Activated CD4-positive, alpha-beta T cell treated with anti-CD3 and anti-CD28 coated beads, Interleukin-2, amount 10 ng/mL, durations not matched to agents 7 days and 5 days (primary cell): ENCODE measurements at regions not wholly inside any gene's neighbourhood (a gene's known extent, or its start where the extent isn't known, plus 50 kb on each side); places are given as distances from the start of the nearest gene placed in this dataset.

Experiments used
- CTCF ChIA-PET: fragments of 350-600 bp; sonication (Branson Sonifier 250); formaldehyde crosslinking; loops from one replicate; lab custom pipeline; 2021; ENCODE audit warnings: antibody characterized with exemption; lab: Charles Lee
- POLR2A ChIA-PET: fragments of 350-600 bp; sonication (Branson Sonifier 250); formaldehyde crosslinking; loops from one replicate; lab custom pipeline; 2021; ENCODE audit warnings: antibody characterized with exemption; lab: Charles Lee
- DNase-seq: peaks from one replicate; pipeline ENCODE4 v3.0.0-alpha.2; 2020
- H3K27ac Mint-ChIP-seq: one replicate; pipeline ENCODE4 v1.8.0; 2021; ENCODE audit warnings: mild to moderate bottlenecking, moderate library complexity, mixed read lengths
- H3K27me3 Mint-ChIP-seq: one replicate; pipeline ENCODE4 v1.8.0; 2021; ENCODE audit warnings: mixed read lengths
- H3K36me3 Mint-ChIP-seq: one replicate; pipeline ENCODE4 v1.8.0; 2021; ENCODE audit warnings: low read depth, mixed read lengths
- H3K4me1 Mint-ChIP-seq: one replicate; pipeline ENCODE4 v1.8.0; 2021; ENCODE audit warnings: mixed read lengths
- H3K4me3 Mint-ChIP-seq: one replicate; pipeline ENCODE4 v1.8.0; 2021; ENCODE audit warnings: mild to moderate bottlenecking, moderate library complexity, mixed read lengths
- H3K9me3 Mint-ChIP-seq: one replicate; pipeline ENCODE4 v1.8.0; 2021; ENCODE audit warnings: mixed read lengths

DNA sequence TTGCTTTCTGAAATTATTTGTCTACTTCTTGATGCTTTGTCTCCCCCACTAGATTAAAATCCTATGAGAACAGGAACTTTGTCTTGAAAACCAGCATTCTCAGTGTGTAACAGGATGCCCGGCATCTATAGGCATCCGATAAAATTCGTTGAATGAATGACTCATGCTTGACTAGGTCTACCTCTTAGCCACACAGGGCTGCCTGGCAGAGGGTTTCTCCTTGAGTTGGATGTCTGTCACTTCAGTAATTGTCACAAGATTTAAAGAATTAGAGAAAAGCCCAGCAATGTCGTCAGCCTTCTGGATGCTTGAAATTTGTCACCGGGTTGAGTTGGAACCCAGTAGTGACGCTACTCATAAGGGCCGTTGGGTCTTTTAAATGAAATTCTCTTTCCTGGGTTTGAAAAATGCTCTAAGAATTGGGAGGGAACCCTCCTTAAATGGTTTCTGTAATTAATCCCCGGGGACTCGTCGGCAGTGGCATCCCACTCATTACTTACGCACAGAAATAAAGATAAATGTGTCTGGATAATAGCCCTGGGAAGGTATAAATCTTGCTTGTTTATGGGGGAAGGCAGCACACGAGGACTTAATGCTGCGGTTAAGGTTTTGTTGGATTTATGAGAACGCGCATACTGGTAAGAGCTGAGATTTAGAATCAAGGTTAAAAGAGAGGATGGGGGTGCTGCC, 194.1 kb downstream of the AACS start:
- Mint-ChIP-seq H3K27me3 (peaks cover 2% of the 10 kb centered on the region), H3K36me3 (no peaks in the 10 kb centered on the region), H3K4me3 (no peak overlapping the region), H3K9me3 (no peaks in the 10 kb centered on the region), H3K4me1 (no peaks in the 10 kb centered on the region), H3K27ac (no peak overlapping the region)
- ChIA-PET POLR2A (no interaction called here), CTCF (no interaction called here)
- no peak for DNase-seq

DNA sequence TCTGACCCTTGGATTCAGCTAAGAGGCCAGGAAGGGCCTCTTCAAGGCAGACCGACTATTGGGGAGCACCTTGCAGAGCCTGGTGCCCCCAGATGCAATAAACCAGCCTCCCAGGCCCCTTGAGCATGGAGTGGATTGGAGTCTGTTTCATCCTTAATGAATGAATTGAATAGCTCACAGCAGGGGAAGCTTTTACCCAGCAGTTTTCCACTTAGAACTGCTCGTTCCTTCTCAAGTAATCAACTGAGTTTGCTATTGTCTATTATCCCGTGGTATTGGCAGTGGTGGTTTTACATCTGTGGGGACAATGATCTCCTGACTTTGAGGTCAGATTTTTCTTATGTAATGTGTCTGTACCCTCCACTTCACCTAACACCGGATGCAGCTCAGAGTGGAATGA, 197.6 kb downstream of the AACS start:
- Mint-ChIP-seq H3K36me3 (no peaks in the 10 kb centered on the region), H3K27ac (no peak overlapping the region)
- CTCF ChIA-PET: no interaction called here

GRCh38 chr12:125263385-125263784, 198.2 kb downstream of the AACS start:
- H3K4me1 Mint-ChIP-seq: no peaks in the 10 kb centered on the region
- no peak for DNase-seq
- no peaks in the 10 kb centered on the region for H3K36me3 Mint-ChIP-seq
- H3K4me3 Mint-ChIP-seq: no peak overlapping the region
- ChIA-PET POLR2A (no interaction called here), CTCF (no interaction called here)
- no peaks in the 10 kb centered on the region for H3K9me3 Mint-ChIP-seq
- H3K27me3 Mint-ChIP-seq: no peaks in the 10 kb centered on the region
- H3K27ac Mint-ChIP-seq: no peak overlapping the region

More for the DNA sequence above, 197.6 kb downstream of the AACS start:
- Mint-ChIP-seq H3K27me3 (no peaks in the 10 kb centered on the region), H3K9me3 (no peaks in the 10 kb centered on the region), H3K4me1 (no peaks in the 10 kb centered on the region), H3K4me3 (no peak overlapping the region)
- POLR2A ChIA-PET: interaction anchor here (0.7 kb wide), 1 partner anchor 81 kb away, joined by 6 read pairs; no protein-coding TSS in a partner anchor
- no peak for DNase-seq

DNA sequence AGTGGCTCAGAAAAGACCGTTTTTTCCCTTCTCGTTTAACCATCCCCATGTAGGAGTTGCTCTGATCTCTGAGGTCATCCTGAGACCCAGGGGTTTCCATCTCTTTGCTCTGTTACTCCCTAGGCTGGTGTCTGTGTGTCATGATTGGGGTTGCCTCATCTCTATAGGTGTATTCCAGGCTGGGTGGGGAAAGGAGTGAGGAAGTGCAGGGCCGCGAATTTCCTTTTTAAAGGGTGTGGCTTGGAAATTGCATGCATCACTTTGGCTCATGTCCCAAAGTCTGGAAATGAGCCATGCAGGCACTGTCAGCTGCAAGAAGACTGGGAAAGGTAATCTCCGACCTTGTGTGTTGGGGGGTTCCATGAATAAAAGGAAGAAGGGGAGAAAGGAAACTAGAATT, 201.9 kb downstream of the AACS start:
- Mint-ChIP-seq H3K4me3 (no peak overlapping the region), H3K4me1 (no peaks in the 10 kb centered on the region), H3K36me3 (no peaks in the 10 kb centered on the region), H3K27me3 (no peaks in the 10 kb centered on the region), H3K27ac (no peak overlapping the region), H3K9me3 (no peaks in the 10 kb centered on the region)
- DNase-seq: no peak
- ChIA-PET CTCF (no interaction called here), POLR2A (no interaction called here)

- no peaks in the 10 kb centered on the region for H3K27me3 Mint-ChIP-seq
- no peaks in the 10 kb centered on the region for H3K4me1 Mint-ChIP-seq
- H3K27ac Mint-ChIP-seq: no peak overlapping the region
- no peaks in the 10 kb centered on the region for H3K9me3 Mint-ChIP-seq
- CTCF ChIA-PET: interaction anchor here (1.3 kb wide), 1 partner anchor 10 kb away, joined by 3 read pairs; no protein-coding TSS in a partner anchor
- no peak for DNase-seq
- H3K4me3 Mint-ChIP-seq: no peak overlapping the region
- POLR2A ChIA-PET: no interaction called here
- no peaks in the 10 kb centered on the region for H3K36me3 Mint-ChIP-seq
These were observed 204.0 kb downstream of the AACS start for GRCh38 chr12:125269276-125269675.

- Mint-ChIP-seq H3K27ac (no peak overlapping the region), H3K36me3 (no peaks in the 10 kb centered on the region), H3K4me3 (no peak overlapping the region), H3K4me1 (no peaks in the 10 kb centered on the region), H3K9me3 (no peaks in the 10 kb centered on the region), H3K27me3 (no peaks in the 10 kb centered on the region)
- no peak for DNase-seq
- POLR2A ChIA-PET: no interaction called here
- CTCF ChIA-PET: no interaction called here
These were observed 206.7 kb downstream of the AACS start for GRCh38 chr12:125271892-125272291.

- no peak overlapping the region for H3K4me3 Mint-ChIP-seq
- no peaks in the 10 kb centered on the region for H3K4me1 Mint-ChIP-seq
- H3K9me3 Mint-ChIP-seq: no peaks in the 10 kb centered on the region
- ChIA-PET CTCF (interaction anchor here (0.6 kb wide), 1 partner anchor 8 kb away, joined by 4 read pairs; no protein-coding TSS in a partner anchor), POLR2A (no interaction called here)
- no peak overlapping the region for H3K27ac Mint-ChIP-seq
- no peaks in the 10 kb centered on the region for H3K27me3 Mint-ChIP-seq
- no peaks in the 10 kb centered on the region for H3K36me3 Mint-ChIP-seq
- DNase-seq: no peak
These were observed 207.2 kb downstream of the AACS start for GRCh38 chr12:125272383-125272933.

DNA sequence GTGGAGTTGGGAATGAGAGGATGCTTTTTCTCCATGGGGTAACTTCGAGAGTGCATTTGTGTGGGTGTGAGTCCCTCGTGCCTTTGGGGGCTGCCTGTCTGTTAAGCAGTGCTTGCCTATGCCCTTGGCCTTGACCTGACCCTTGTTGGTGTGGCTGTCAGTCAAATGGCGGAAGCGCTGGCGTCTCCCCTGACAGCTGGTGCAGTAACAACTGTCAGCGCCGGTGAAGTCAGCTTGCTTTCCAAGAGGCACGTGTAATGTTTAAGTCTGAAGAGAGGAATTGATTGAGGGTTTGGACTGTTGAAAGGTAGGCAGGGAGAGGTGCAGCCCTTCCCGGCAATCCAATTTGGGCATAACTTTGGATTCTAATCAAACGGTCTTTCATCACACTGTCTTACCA, 211.3 kb downstream of the AACS start:
- ChIA-PET POLR2A (no interaction called here), CTCF (no interaction called here)
- no peak for DNase-seq
- Mint-ChIP-seq H3K36me3 (no peaks in the 10 kb centered on the region), H3K27ac (no peak overlapping the region), H3K27me3 (peaks cover 11% of the 10 kb centered on the region), H3K9me3 (no peaks in the 10 kb centered on the region), H3K4me1 (no peaks in the 10 kb centered on the region), H3K4me3 (no peak overlapping the region)

GRCh38 chr12:125280482-125281377, 215.5 kb downstream of the AACS start:
- H3K27ac Mint-ChIP-seq: no peak overlapping the region
- DNase-seq: no peak
- H3K4me3 Mint-ChIP-seq: no peak overlapping the region
- H3K9me3 Mint-ChIP-seq: no peaks in the 10 kb centered on the region
- no peaks in the 10 kb centered on the region for H3K4me1 Mint-ChIP-seq
- no peaks in the 10 kb centered on the region for H3K36me3 Mint-ChIP-seq
- POLR2A ChIA-PET: no interaction called here
- H3K27me3 Mint-ChIP-seq: peaks cover 11% of the 10 kb centered on the region
- CTCF ChIA-PET: no interaction called here

GRCh38 chr12:125282921-125283320, 217.7 kb downstream of the AACS start:
- CTCF ChIA-PET: no interaction called here
- Mint-ChIP-seq H3K36me3 (no peaks in the 10 kb centered on the region), H3K27me3 (peaks cover 11% of the 10 kb centered on the region)

DNA sequence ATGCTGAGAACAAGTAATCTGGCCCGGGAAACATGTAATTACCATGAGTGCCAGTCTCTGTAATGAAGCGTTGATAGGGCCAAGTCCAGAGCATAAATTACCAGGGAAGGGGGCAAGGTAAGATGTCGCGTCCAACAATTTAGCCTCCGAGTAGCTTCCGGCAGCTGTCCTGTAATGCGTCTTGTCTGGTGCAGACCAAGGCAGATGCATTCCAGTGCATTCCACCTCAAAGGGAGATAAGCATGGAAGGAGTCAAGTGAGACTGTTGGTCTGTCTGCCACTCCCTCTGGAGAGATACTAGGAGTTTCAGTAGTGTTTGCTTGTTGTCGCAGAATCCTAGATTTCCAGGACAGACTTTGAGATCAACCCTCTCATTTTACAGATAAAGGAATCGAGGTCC, 218.3 kb downstream of the AACS start:
- no peaks in the 10 kb centered on the region for H3K9me3 Mint-ChIP-seq
- CTCF ChIA-PET: no interaction called here

More at GRCh38 chr12:125282921-125283320, 217.7 kb downstream of the AACS start:
- Mint-ChIP-seq H3K4me3 (no peak overlapping the region), H3K9me3 (no peaks in the 10 kb centered on the region), H3K27ac (no peak overlapping the region), H3K4me1 (peaks cover 6% of the 10 kb centered on the region)
- no peak for DNase-seq
- POLR2A ChIA-PET: no interaction called here

DNA sequence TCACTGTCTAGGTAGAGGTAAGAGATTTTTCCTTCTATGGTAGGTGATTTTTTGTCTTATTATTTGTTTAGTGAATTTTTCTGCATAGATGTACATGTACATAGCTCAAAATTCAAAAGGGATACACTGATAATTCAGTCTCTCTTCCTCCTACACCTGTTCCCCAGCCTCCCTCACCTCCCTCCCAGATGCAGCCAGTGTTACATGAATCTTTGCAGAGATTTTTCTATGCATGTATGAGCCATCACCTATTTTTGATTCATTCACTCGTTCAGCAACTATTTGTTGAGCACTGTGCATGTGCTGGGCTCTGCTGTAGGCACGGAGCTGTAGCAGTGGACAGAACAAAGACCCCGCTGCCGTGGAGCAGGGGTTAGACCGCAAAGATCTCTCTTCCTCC, 218.9 kb downstream of the AACS start:
- ChIA-PET CTCF (no interaction called here), POLR2A (no interaction called here)
- H3K4me1 Mint-ChIP-seq: peaks cover 6% of the 10 kb centered on the region
- H3K4me3 Mint-ChIP-seq: no peak overlapping the region
- peaks cover 11% of the 10 kb centered on the region for H3K27me3 Mint-ChIP-seq
- H3K9me3 Mint-ChIP-seq: no peaks in the 10 kb centered on the region
- H3K36me3 Mint-ChIP-seq: no peaks in the 10 kb centered on the region
- H3K27ac Mint-ChIP-seq: no peak overlapping the region
- no peak for DNase-seq

More for the DNA sequence above, 218.3 kb downstream of the AACS start:
- POLR2A ChIA-PET: no interaction called here
- H3K4me1 Mint-ChIP-seq: peaks cover 6% of the 10 kb centered on the region
- H3K27ac Mint-ChIP-seq: no peak overlapping the region
- no peak for DNase-seq
- H3K4me3 Mint-ChIP-seq: no peak overlapping the region
- H3K36me3 Mint-ChIP-seq: no peaks in the 10 kb centered on the region
- H3K27me3 Mint-ChIP-seq: peaks cover 11% of the 10 kb centered on the region
